ENCODE measurements at regions not wholly inside any gene's neighbourhood (a gene's known extent, or its start where the extent isn't known, plus 50 kb on each side); places are given as distances from the start of the nearest gene placed in this dataset.

- H3K4me3 ChIP-seq (ENCODE audit: low read depth in 1 of 2, low read length in 2 of 2) = no peak overlapping the region
- H3K27me3 ChIP-seq (ENCODE audit: low read depth, low read length) = no peaks in the 10 kb centered on the region
- H3K9me3 ChIP-seq (ENCODE audit: control insufficient read depth in 1 of 2, low read length in 2 of 2) = peaks cover 0 to under 1% of the 10 kb centered on the region in 2 donors
- peaks cover 0 to 17% of the 10 kb centered on the region in 2 donors for H3K4me1 ChIP-seq (ENCODE audit: control insufficient read depth in 1 of 2, insufficient read depth in 2 of 2, low read length in 2 of 2)
- no peaks in the 10 kb centered on the region for H3K36me3 ChIP-seq (ENCODE audit: control insufficient read depth in 1 of 2, insufficient read depth in 2 of 2, low read length in 2 of 2)
- no peak overlapping the region for H3K27ac ChIP-seq (ENCODE audit: low read length)
Observed at GRCh38 chr3:107884028-107884427, 206.8 kb downstream of the CD47 start.

- no peak overlapping the region for H3K27ac ChIP-seq (ENCODE audit: low read length)
- no peaks in the 10 kb centered on the region for H3K9me3 ChIP-seq (ENCODE audit: control insufficient read depth in 1 of 2, low read length in 2 of 2)
- H3K36me3 ChIP-seq (ENCODE audit: control insufficient read depth in 1 of 2, insufficient read depth in 2 of 2, low read length in 2 of 2) = no peaks in the 10 kb centered on the region
- H3K4me1 ChIP-seq (ENCODE audit: control insufficient read depth in 1 of 2, insufficient read depth in 2 of 2, low read length in 2 of 2) = peaks cover 0 to 17% of the 10 kb centered on the region in 2 donors
- no peaks in the 10 kb centered on the region for H3K27me3 ChIP-seq (ENCODE audit: low read depth, low read length)
- H3K4me3 ChIP-seq (ENCODE audit: low read depth in 1 of 2, low read length in 2 of 2) = no peak overlapping the region
Observed at GRCh38 chr3:107882881-107883280, 207.9 kb downstream of the CD47 start.

GRCh38 chr3:107882261-107882660 is 208.6 kb downstream of the CD47 start:
- Histone ChIP-seq H3K9me3 (ENCODE audit: control insufficient read depth in 1 of 2, low read length in 2 of 2) (no peaks in the 10 kb centered on the region), H3K4me1 (ENCODE audit: control insufficient read depth in 1 of 2, insufficient read depth in 2 of 2, low read length in 2 of 2) (peaks cover 0 to 17% of the 10 kb centered on the region in 2 donors), H3K27ac (ENCODE audit: low read length) (no peak overlapping the region), H3K36me3 (ENCODE audit: control insufficient read depth in 1 of 2, insufficient read depth in 2 of 2, low read length in 2 of 2) (no peaks in the 10 kb centered on the region), H3K4me3 (ENCODE audit: low read depth in 1 of 2, low read length in 2 of 2) (no peak overlapping the region), H3K27me3 (ENCODE audit: low read depth, low read length) (no peaks in the 10 kb centered on the region)

GRCh38 chr3:107881509-107881908 is 209.3 kb downstream of the CD47 start:
- H3K36me3 ChIP-seq (ENCODE audit: control insufficient read depth in 1 of 2, insufficient read depth in 2 of 2, low read length in 2 of 2) = no peaks in the 10 kb centered on the region
- no peaks in the 10 kb centered on the region for H3K27me3 ChIP-seq (ENCODE audit: low read depth, low read length)
- no peaks in the 10 kb centered on the region for H3K9me3 ChIP-seq (ENCODE audit: control insufficient read depth in 1 of 2, low read length in 2 of 2)
- no peak overlapping the region for H3K4me3 ChIP-seq (ENCODE audit: low read depth in 1 of 2, low read length in 2 of 2)
- peaks cover 0 to 17% of the 10 kb centered on the region in 2 donors for H3K4me1 ChIP-seq (ENCODE audit: control insufficient read depth in 1 of 2, insufficient read depth in 2 of 2, low read length in 2 of 2)
- no peak overlapping the region for H3K27ac ChIP-seq (ENCODE audit: low read length)

GRCh38 chr3:107880702-107881101 is 210.1 kb downstream of the CD47 start:
- H3K9me3 ChIP-seq (ENCODE audit: control insufficient read depth in 1 of 2, low read length in 2 of 2) = no peaks in the 10 kb centered on the region
- H3K4me3 ChIP-seq (ENCODE audit: low read depth in 1 of 2, low read length in 2 of 2) = no peak overlapping the region
- no peaks in the 10 kb centered on the region for H3K36me3 ChIP-seq (ENCODE audit: control insufficient read depth in 1 of 2, insufficient read depth in 2 of 2, low read length in 2 of 2)
- no peaks in the 10 kb centered on the region for H3K27me3 ChIP-seq (ENCODE audit: low read depth, low read length)
- peaks cover 0 to 17% of the 10 kb centered on the region in 2 donors for H3K4me1 ChIP-seq (ENCODE audit: control insufficient read depth in 1 of 2, insufficient read depth in 2 of 2, low read length in 2 of 2)
- H3K27ac ChIP-seq (ENCODE audit: low read length) = no peak overlapping the region

GRCh38 chr3:107877936-107878335 is 212.9 kb downstream of the CD47 start:
- Histone ChIP-seq H3K27ac (ENCODE audit: low read length) (no peak overlapping the region), H3K36me3 (ENCODE audit: control insufficient read depth in 1 of 2, insufficient read depth in 2 of 2, low read length in 2 of 2) (no peaks in the 10 kb centered on the region), H3K4me1 (ENCODE audit: control insufficient read depth in 1 of 2, insufficient read depth in 2 of 2, low read length in 2 of 2) (peaks cover 0 to 17% of the 10 kb centered on the region in 2 donors), H3K4me3 (ENCODE audit: low read depth in 1 of 2, low read length in 2 of 2) (no peak overlapping the region), H3K27me3 (ENCODE audit: low read depth, low read length) (no peaks in the 10 kb centered on the region), H3K9me3 (ENCODE audit: control insufficient read depth in 1 of 2, low read length in 2 of 2) (no peaks in the 10 kb centered on the region)

GRCh38 chr3:107870943-107871638 is 219.7 kb downstream of the CD47 start:
- Histone ChIP-seq H3K9me3 (ENCODE audit: control insufficient read depth in 1 of 2, low read length in 2 of 2) (no peaks in the 10 kb centered on the region), H3K4me1 (ENCODE audit: control insufficient read depth in 1 of 2, insufficient read depth in 2 of 2, low read length in 2 of 2) (no peaks in the 10 kb centered on the region), H3K27ac (ENCODE audit: low read length) (no peak overlapping the region), H3K27me3 (ENCODE audit: low read depth, low read length) (no peaks in the 10 kb centered on the region), H3K36me3 (ENCODE audit: control insufficient read depth in 1 of 2, insufficient read depth in 2 of 2, low read length in 2 of 2) (no peaks in the 10 kb centered on the region), H3K4me3 (ENCODE audit: low read depth in 1 of 2, low read length in 2 of 2) (no peak overlapping the region)

GRCh38 chr3:107870096-107870495 is 220.7 kb downstream of the CD47 start:
- H3K9me3 ChIP-seq (ENCODE audit: control insufficient read depth in 1 of 2, low read length in 2 of 2) = no peaks in the 10 kb centered on the region
- no peaks in the 10 kb centered on the region for H3K36me3 ChIP-seq (ENCODE audit: control insufficient read depth in 1 of 2, insufficient read depth in 2 of 2, low read length in 2 of 2)
- no peaks in the 10 kb centered on the region for H3K4me1 ChIP-seq (ENCODE audit: control insufficient read depth in 1 of 2, insufficient read depth in 2 of 2, low read length in 2 of 2)
- H3K27me3 ChIP-seq (ENCODE audit: low read depth, low read length) = no peaks in the 10 kb centered on the region
- H3K4me3 ChIP-seq (ENCODE audit: low read depth in 1 of 2, low read length in 2 of 2) = no peak overlapping the region
- H3K27ac ChIP-seq (ENCODE audit: low read length) = no peak overlapping the region

- no peaks in the 10 kb centered on the region for H3K36me3 ChIP-seq (ENCODE audit: control insufficient read depth in 1 of 2, insufficient read depth in 2 of 2, low read length in 2 of 2)
- H3K9me3 ChIP-seq (ENCODE audit: control insufficient read depth in 1 of 2, low read length in 2 of 2) = no peaks in the 10 kb centered on the region
- H3K27me3 ChIP-seq (ENCODE audit: low read depth, low read length) = no peaks in the 10 kb centered on the region
- H3K27ac ChIP-seq (ENCODE audit: low read length) = no peak overlapping the region
- no peak overlapping the region for H3K4me3 ChIP-seq (ENCODE audit: low read depth in 1 of 2, low read length in 2 of 2)
- no peaks in the 10 kb centered on the region for H3K4me1 ChIP-seq (ENCODE audit: control insufficient read depth in 1 of 2, insufficient read depth in 2 of 2, low read length in 2 of 2)
Observed at GRCh38 chr3:107868449-107868848, 222.4 kb downstream of the CD47 start.

GRCh38 chr3:107861904-107862303 is 228.9 kb downstream of the CD47 start:
- Histone ChIP-seq H3K27ac (ENCODE audit: low read length) (no peak overlapping the region), H3K4me1 (ENCODE audit: control insufficient read depth in 1 of 2, insufficient read depth in 2 of 2, low read length in 2 of 2) (no peaks in the 10 kb centered on the region), H3K36me3 (ENCODE audit: control insufficient read depth in 1 of 2, insufficient read depth in 2 of 2, low read length in 2 of 2) (no peaks in the 10 kb centered on the region), H3K27me3 (ENCODE audit: low read depth, low read length) (no peaks in the 10 kb centered on the region), H3K4me3 (ENCODE audit: low read depth in 1 of 2, low read length in 2 of 2) (no peak overlapping the region), H3K9me3 (ENCODE audit: control insufficient read depth in 1 of 2, low read length in 2 of 2) (no peaks in the 10 kb centered on the region)

- Histone ChIP-seq H3K36me3 (ENCODE audit: control insufficient read depth in 1 of 2, insufficient read depth in 2 of 2, low read length in 2 of 2) (no peaks in the 10 kb centered on the region), H3K9me3 (ENCODE audit: control insufficient read depth in 1 of 2, low read length in 2 of 2) (no peaks in the 10 kb centered on the region), H3K27me3 (ENCODE audit: low read depth, low read length) (no peaks in the 10 kb centered on the region), H3K27ac (ENCODE audit: low read length) (no peak overlapping the region), H3K4me1 (ENCODE audit: control insufficient read depth in 1 of 2, insufficient read depth in 2 of 2, low read length in 2 of 2) (no peaks in the 10 kb centered on the region), H3K4me3 (ENCODE audit: low read depth in 1 of 2, low read length in 2 of 2) (no peak overlapping the region)
Observed at GRCh38 chr3:107861422-107861821, 229.4 kb downstream of the CD47 start.

Measured in muscle layer of duodenum (tissue), 2 donors.